H9 (cell line): ENCODE measurements at regions not wholly inside any gene's neighbourhood (a gene's known extent, or its start where the extent isn't known, plus 50 kb on each side); places are given as distances from the start of the nearest gene placed in this dataset.
A peak's percentile ranks its signal among the peaks of the same experiment; 100 is the strongest.

ENCODE experiments used
- DNase-seq: peaks from one replicate; pipeline ENCODE4 v3.0.0-alpha.2; 2017
- H2AFZ ChIP-seq: one replicate; pipeline ENCODE4 v1.6.1; 2013; ENCODE audit warnings: mild to moderate bottlenecking, low read length, control low read depth, moderate library complexity
- H2AK5ac ChIP-seq: 2 replicates; pipeline ENCODE4 v1.6.1; 2013; ENCODE audit warnings: low read length, control low read depth, mixed read lengths; ENCODE audit not compliant: insufficient read length
- H2BK120ac ChIP-seq: one replicate; pipeline ENCODE4 v1.6.1; 2013; ENCODE audit warnings: low read depth, mild to moderate bottlenecking, low read length, control low read depth, inconsistent platforms; ENCODE audit not compliant: poor library complexity, severe bottlenecking
- H2BK12ac ChIP-seq: 2 replicates; pipeline ENCODE4 v1.6.1; 2013; ENCODE audit warnings: low read length, control low read depth, mixed read lengths, low read depth; ENCODE audit not compliant: insufficient read length
- H2BK15ac ChIP-seq: 2 replicates; pipeline ENCODE4 v1.6.1; 2013; ENCODE audit warnings: low read depth, low read length, control low read depth
- H2BK20ac ChIP-seq: one replicate; pipeline ENCODE4 v1.6.1; 2013; ENCODE audit warnings: low read depth, mild to moderate bottlenecking, low read length, control low read depth, inconsistent platforms; ENCODE audit not compliant: poor library complexity, severe bottlenecking
- H2BK5ac ChIP-seq: 2 replicates; pipeline ENCODE4 v1.6.1; 2013; ENCODE audit warnings: low read length, control low read depth, mixed read lengths; ENCODE audit not compliant: insufficient read length
- H3K14ac ChIP-seq: 2 replicates; pipeline ENCODE4 v1.6.1; 2013; ENCODE audit warnings: low read length, control low read depth; ENCODE audit not compliant: insufficient read depth
- H3K18ac ChIP-seq: 2 replicates; pipeline ENCODE4 v1.6.1; 2013; ENCODE audit warnings: low read depth, mild to moderate bottlenecking, mixed read lengths, low read length, control low read depth; ENCODE audit not compliant: insufficient read length
- H3K23ac ChIP-seq: 2 replicates; pipeline ENCODE4 v1.6.1; 2013; ENCODE audit warnings: low read length, control low read depth, mixed read lengths, low read depth; ENCODE audit not compliant: insufficient read length
- H3K23me2 ChIP-seq: 2 replicates; pipeline ENCODE4 v1.6.1; 2013; ENCODE audit warnings: low read depth, mild to moderate bottlenecking, mixed read lengths, low read length, control low read depth; ENCODE audit not compliant: insufficient read length, poor library complexity, severe bottlenecking
- H3K27ac ChIP-seq: 2 replicates; pipeline ENCODE4 v1.5.1; 2013; ENCODE audit warnings: low read length, control low read depth, mixed read lengths, low read depth; ENCODE audit not compliant: insufficient read length
- H3K27me3 ChIP-seq: 2 replicates; pipeline ENCODE4 v1.6.1; 2013; ENCODE audit warnings: low read length, control low read depth, inconsistent platforms; ENCODE audit not compliant: insufficient read depth
- H3K4ac ChIP-seq: 2 replicates; pipeline ENCODE4 v1.6.1; 2013; ENCODE audit warnings: low read depth, mild to moderate bottlenecking, control low read depth, inconsistent platforms, low read length, moderate library complexity
- H3K4me1 ChIP-seq: 2 replicates; pipeline ENCODE4 v1.6.1; 2013; ENCODE audit warnings: low read length, control low read depth, inconsistent platforms; ENCODE audit not compliant: insufficient read depth
- H3K4me2 ChIP-seq: 2 replicates; pipeline ENCODE4 v1.6.1; 2013; ENCODE audit warnings: low read length, control low read depth, mixed read lengths; ENCODE audit not compliant: insufficient read length, insufficient read depth
- H3K56ac ChIP-seq: 2 replicates; pipeline ENCODE4 v1.6.1; 2013; ENCODE audit warnings: low read depth, mild to moderate bottlenecking, mixed read lengths, low read length, control low read depth; ENCODE audit not compliant: insufficient read length
- H3K79me1 ChIP-seq: 2 replicates; pipeline ENCODE4 v1.6.1; 2013; ENCODE audit warnings: low read depth, mild to moderate bottlenecking, moderate library complexity, low read length, control low read depth, inconsistent platforms; ENCODE audit not compliant: insufficient read depth, poor library complexity, severe bottlenecking
- H3K79me2 ChIP-seq: 2 replicates; pipeline ENCODE4 v1.6.1; 2013; ENCODE audit warnings: low read length, control low read depth, inconsistent platforms; ENCODE audit not compliant: insufficient read depth
- H3K9ac ChIP-seq: 2 replicates; pipeline ENCODE4 v1.6.1; 2013; ENCODE audit warnings: low read length, control low read depth, mixed read lengths; ENCODE audit not compliant: insufficient read length; ENCODE audit errors: extremely low read depth
- H3K9me3 ChIP-seq: one replicate; pipeline ENCODE4 v1.6.1; 2013; ENCODE audit warnings: low read depth, low read length, inconsistent platforms; ENCODE audit not compliant: control insufficient read depth
- H3T11ph ChIP-seq: one replicate; pipeline ENCODE4 v1.6.1; 2013; ENCODE audit warnings: mild to moderate bottlenecking, low read length, control low read depth, inconsistent platforms
- H4K20me1 ChIP-seq: one replicate; pipeline ENCODE4 v1.6.1; 2013; ENCODE audit not compliant: control insufficient read depth, insufficient read length, insufficient read depth
- H4K5ac ChIP-seq: 2 replicates; pipeline ENCODE4 v1.6.1; 2013; ENCODE audit warnings: low read depth, mild to moderate bottlenecking, mixed read lengths, low read length, control low read depth; ENCODE audit not compliant: insufficient read length
- H4K8ac ChIP-seq: replicated peaks from 2 replicates; pipeline ENCODE4 v1.6.1; 2013; ENCODE audit warnings: low read length, control low read depth, mixed read lengths, low read depth; ENCODE audit not compliant: insufficient read length
- H4K91ac ChIP-seq: 2 replicates; pipeline ENCODE4 v1.6.1; 2013; ENCODE audit warnings: low read depth, mild to moderate bottlenecking, moderate library complexity, mixed read lengths, low read length, control low read depth; ENCODE audit not compliant: insufficient read length
- H3K27ac Mint-ChIP-seq, 3 experiments: 2 replicates in 2 of 3; 3 replicates in 1 of 3; pipeline ENCODE4 v1.8.0; 2020 to 2021; ENCODE audit warnings: mixed read lengths in 3 of 3, mild to moderate bottlenecking in 1 of 3, moderate library complexity in 1 of 3
- H3K27me3 Mint-ChIP-seq: 2 replicates; pipeline ENCODE4 v1.8.0; 2021; ENCODE audit warnings: low read depth, mild to moderate bottlenecking, moderate library complexity, mixed read lengths
- H3K36me3 Mint-ChIP-seq, 3 experiments: 2 replicates in 2 of 3; 3 replicates in 1 of 3; pipeline ENCODE4 v1.8.0; 2020 to 2021; ENCODE audit warnings: low read depth in 3 of 3, mixed read lengths in 3 of 3; ENCODE audit not compliant: insufficient read depth in 1 of 3
- H3K4me1 Mint-ChIP-seq, 2 experiments: 2 replicates each; pipeline ENCODE4 v1.8.0; 2020; ENCODE audit warnings: mixed read lengths in 2 of 2
- H3K4me3 Mint-ChIP-seq, 2 experiments: 2 replicates in 1 of 2; 3 replicates in 1 of 2; pipeline ENCODE4 v1.8.0; 2020 to 2021; ENCODE audit warnings: mild to moderate bottlenecking in 2 of 2, mixed read lengths in 2 of 2, moderate library complexity in 1 of 2
- H3K9me3 Mint-ChIP-seq, 2 experiments: 2 replicates in 1 of 2; 3 replicates in 1 of 2; pipeline ENCODE4 v1.8.0; 2020; ENCODE audit warnings: mild to moderate bottlenecking in 2 of 2, mixed read lengths in 2 of 2, moderate library complexity in 1 of 2
- CTCF ChIP-seq: fragments of 200-600 bp; sonication (generic); conservative IDR thresholded peaks from 3 replicates; pipeline ENCODE4 v1.8.0; 2021; ENCODE audit warnings: antibody characterized with exemption, mild to moderate bottlenecking
- WGBS: extraction: QIAGEN DNeasy Blood & Tissue Kit; methylation state at CpG from one replicate; pipeline ENCODE4 v1.1.7; 2013; ENCODE audit warnings: missing lambda C conversion rate, low lambda C conversion rate, mixed read lengths; ENCODE audit not compliant: insufficient read length; ENCODE audit errors: extremely low coverage; 5-methylcytosine and 5-hydroxymethylcytosine counted together

GRCh38 chr11:43212279-43212678 is 99.5 kb upstream of the API5 start:
- Histone ChIP-seq H4K8ac (no peak overlapping the region), H3K4me1 (no peaks in the 10 kb centered on the region), H3K27me3 (no peaks in the 10 kb centered on the region), H2AK5ac (no peak overlapping the region), H3K18ac (no peak overlapping the region), H2BK12ac (no peak overlapping the region), H3K27ac (no peak overlapping the region), H3K9ac (no peak overlapping the region), H3K56ac (no peak overlapping the region), H3K79me1 (no peaks in the 10 kb centered on the region), H2BK15ac (no peak overlapping the region), H2AFZ (no peak overlapping the region), H2BK5ac (no peak overlapping the region), H3T11ph (no peak overlapping the region), H4K91ac (no peak overlapping the region), H2BK120ac (no peak overlapping the region), H3K14ac (no peak overlapping the region; the same call in 1 of the 2 replicates), H2BK20ac (no peak overlapping the region), H4K20me1 (no peaks in the 10 kb centered on the region), H3K4me2 (no peak overlapping the region), H3K23me2 (no peaks in the 10 kb centered on the region), H3K9me3 (no peaks in the 10 kb centered on the region), H3K23ac (no peak overlapping the region), H4K5ac (no peak overlapping the region), H3K79me2 (no peaks in the 10 kb centered on the region), H3K4ac (no peak overlapping the region)
- H3K4me3 Mint-ChIP-seq: no peak overlapping the region
- H3K27me3 Mint-ChIP-seq: peaks cover 4% of the 10 kb centered on the region
- peaks cover 6 to 21% (median 19%) of the 10 kb centered on the region in 3 experiments for H3K36me3 Mint-ChIP-seq
- H3K4me1 Mint-ChIP-seq: peaks cover 0 to 16% of the 10 kb centered on the region in 2 experiments; a peak in 2 of 4 replicates
- no peak overlapping the region for H3K27ac Mint-ChIP-seq
- peaks cover 27 to 44% of the 10 kb centered on the region in 2 experiments for H3K9me3 Mint-ChIP-seq
- peak; percentile 81 for DNase-seq
- whole genome bisulfite sequencing: no CpG with 5 or more reads among the region's 10 CpGs
- TF ChIP-seq CTCF: no peak
